Testis (tissue), 2 donors: ENCODE measurements at regions not wholly inside any gene's neighbourhood (a gene's known extent, or its start where the extent isn't known, plus 50 kb on each side); places are given as distances from the start of the nearest gene placed in this dataset.

Experiments
- POLR2A ChIP-seq: fragments of 450-650 bp; IDR thresholded peaks from one replicate; pipeline ENCODE4 v1.6.1; 2017; ENCODE audit warnings: antibody characterized with exemption, mild to moderate bottlenecking, moderate library complexity
- TF ChIP-seq, protein P1 (sequence below), 3 experiments: fragments of 450-650 bp in 2 of 3; fragments of 200-600 bp in 1 of 3; sonication (generic) in 1 of 3; IDR thresholded peaks; one replicate each; pipeline ENCODE4 v1.5.1; 2016 to 2019; ENCODE audit warnings: antibody characterized with exemption in 3 of 3, mild to moderate bottlenecking in 2 of 3, moderate library complexity in 1 of 3

GRCh38 chr15:81774309-81774708 is 271.5 kb downstream of the MEX3B start:
- TF ChIP-seq, protein P1, sequence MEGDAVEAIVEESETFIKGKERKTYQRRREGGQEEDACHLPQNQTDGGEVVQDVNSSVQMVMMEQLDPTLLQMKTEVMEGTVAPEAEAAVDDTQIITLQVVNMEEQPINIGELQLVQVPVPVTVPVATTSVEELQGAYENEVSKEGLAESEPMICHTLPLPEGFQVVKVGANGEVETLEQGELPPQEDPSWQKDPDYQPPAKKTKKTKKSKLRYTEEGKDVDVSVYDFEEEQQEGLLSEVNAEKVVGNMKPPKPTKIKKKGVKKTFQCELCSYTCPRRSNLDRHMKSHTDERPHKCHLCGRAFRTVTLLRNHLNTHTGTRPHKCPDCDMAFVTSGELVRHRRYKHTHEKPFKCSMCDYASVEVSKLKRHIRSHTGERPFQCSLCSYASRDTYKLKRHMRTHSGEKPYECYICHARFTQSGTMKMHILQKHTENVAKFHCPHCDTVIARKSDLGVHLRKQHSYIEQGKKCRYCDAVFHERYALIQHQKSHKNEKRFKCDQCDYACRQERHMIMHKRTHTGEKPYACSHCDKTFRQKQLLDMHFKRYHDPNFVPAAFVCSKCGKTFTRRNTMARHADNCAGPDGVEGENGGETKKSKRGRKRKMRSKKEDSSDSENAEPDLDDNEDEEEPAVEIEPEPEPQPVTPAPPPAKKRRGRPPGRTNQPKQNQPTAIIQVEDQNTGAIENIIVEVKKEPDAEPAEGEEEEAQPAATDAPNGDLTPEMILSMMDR (IDR thresholded peaks at IDR 0.05): no peak
- no peak for TF ChIP-seq POLR2A
